G401 (cell line): ENCODE measurements at regions not wholly inside any gene's neighbourhood (a gene's known extent, or its start where the extent isn't known, plus 50 kb on each side); places are given as distances from the start of the nearest gene placed in this dataset.
"Not testable (repeated sequence)": the region's sequence is repeated elsewhere in the genome, so short reads cannot be mapped to it uniquely, and the experiment has no call there.

Experiments
- DNase-seq: peaks from one replicate; pipeline ENCODE4 v3.0.0-alpha.2; 2015; ENCODE audit warnings: low spot score
- in situ Hi-C: cut with HindIII; loops from 2 replicates; pipeline ENCODE4 v1.10.0; 2016; ENCODE audit warnings: low sequenced_read_pairs, mixed read lengths

DNA sequence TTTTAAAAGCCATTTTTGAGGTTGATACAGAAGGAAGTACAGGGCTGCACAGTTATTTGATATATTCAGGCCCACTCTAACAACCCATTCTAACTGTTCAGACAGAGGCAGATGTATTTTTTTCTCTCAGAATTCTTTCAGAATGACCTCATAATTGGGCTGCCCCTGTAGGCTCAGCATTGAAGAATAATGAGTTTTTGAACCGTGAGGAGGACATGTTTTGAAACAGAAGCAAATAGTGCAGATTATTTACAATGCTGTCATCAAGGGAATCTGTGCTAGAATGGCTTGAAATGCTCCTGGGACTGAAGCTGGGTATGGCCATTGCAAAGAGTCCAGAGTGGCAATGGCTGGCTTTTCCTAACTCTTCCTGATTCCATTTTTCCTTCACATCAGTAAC lies 158.1 kb downstream of the SOX3 start:
- in situ Hi-C loops: no loop called here
- DNase-seq: no peak

GRCh38 chrX:140343226-140343868 lies 161.5 kb downstream of the SOX3 start:
- no peak for DNase-seq
- in situ Hi-C loops: no loop called here

DNA sequence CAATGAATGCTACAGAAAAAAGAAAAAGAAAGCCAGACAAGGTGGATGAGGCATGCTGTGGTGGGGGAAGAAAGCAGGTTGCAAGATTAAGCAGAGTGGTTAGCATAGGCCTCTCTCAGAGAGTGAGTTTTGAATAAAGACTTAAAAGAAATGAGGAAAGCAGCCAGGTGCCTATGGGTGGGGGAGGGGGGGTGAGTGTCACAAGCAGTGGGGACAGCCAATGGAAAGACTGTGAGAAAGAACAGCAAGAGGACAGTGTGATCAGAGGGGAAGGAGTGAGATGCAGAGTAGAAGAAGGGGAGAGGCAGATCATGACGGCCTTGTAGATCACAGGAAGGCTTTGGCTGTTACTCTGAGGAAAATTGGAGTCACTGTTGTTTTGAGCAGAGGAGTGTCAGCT lies 162.5 kb downstream of the SOX3 start:
- in situ Hi-C loops: no loop called here
- DNase-seq: no peak

DNA sequence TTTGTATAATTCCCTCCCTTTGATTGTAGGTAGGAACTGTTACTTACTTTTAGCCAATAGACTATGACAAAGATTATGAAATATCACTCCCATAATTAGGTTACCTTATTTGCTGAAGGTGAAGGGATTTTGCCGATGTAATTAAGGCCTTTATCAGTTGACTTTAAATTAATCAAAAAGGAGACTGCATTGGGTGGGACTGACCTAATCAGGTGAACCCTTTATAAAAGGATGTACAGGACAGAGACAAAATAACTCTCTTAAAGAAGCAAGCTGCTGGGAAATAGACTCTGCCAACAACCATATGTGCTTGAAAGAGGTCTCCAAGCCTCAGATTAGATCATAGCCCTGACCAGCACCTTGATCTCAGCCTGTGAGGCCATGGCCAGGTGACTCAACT lies 167.6 kb downstream of the SOX3 start:
- no peak for DNase-seq
- in situ Hi-C loops: no loop called here

DNA sequence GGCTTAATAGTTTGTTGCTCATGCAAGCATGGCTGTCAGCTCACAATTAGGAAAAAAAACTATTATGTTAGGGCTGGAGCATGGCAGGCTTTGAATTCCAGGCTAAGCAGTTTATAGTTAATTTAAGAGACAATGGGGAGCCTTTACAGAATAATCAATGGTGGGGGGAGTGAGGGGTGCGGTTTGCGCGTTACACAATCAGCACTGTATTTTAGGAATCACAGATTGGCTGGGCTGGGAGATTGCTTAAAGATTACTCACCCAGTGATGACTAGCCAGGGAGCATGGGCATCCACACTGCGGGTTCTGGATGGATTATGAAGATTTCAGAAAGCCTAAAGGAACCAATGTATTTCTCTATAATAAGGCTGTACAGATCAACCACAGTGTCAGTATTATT lies 186.6 kb downstream of the SOX3 start:
- in situ Hi-C loops: no loop called here

DNA sequence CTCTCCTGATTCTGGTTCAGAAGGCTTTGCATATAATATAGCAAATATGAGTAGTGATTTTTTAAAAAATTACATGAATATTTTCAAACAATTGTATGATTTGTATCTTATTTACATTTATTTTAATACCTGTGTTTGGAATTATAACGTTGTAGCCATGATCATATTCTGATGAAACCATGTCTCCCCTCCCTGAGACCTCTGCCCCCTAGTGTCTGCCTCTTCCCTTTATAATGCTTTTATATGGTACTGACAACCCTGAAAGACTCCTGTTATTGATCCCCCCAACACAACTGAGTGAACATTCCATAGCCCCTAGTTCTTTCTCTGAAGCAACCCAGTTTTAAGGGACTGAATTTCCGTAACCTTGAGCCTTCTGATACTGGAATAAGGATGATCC lies 187.4 kb downstream of the SOX3 start:
- DNase-seq: no peak
- in situ Hi-C loops: no loop called here

More for the DNA sequence above, 186.6 kb downstream of the SOX3 start:
- no peak for DNase-seq

- in situ Hi-C loops: no loop called here
- no peak for DNase-seq
These were observed 205.7 kb downstream of the SOX3 start for GRCh38 chrX:140298960-140299825.

DNA sequence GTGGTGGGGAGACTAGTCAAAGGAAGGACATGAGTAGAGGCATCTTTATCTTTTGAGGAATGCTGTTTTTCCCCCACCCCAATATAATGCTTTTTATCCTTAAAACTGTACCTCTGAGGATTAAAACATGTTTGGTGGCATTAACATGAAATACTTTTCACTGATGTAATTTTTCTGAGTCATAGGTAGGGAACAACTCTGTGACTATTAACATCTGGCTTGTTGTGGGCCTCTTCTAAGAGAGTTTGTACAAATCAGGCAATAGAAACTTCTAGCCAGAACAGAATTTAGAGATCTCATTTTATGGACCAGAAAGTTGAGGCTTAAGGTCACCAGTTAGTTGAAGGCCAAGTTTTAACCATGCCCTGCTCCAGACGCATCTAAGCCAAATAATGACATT lies 207.6 kb downstream of the SOX3 start:
- DNase-seq: no peak
- in situ Hi-C loops: no loop called here

DNA sequence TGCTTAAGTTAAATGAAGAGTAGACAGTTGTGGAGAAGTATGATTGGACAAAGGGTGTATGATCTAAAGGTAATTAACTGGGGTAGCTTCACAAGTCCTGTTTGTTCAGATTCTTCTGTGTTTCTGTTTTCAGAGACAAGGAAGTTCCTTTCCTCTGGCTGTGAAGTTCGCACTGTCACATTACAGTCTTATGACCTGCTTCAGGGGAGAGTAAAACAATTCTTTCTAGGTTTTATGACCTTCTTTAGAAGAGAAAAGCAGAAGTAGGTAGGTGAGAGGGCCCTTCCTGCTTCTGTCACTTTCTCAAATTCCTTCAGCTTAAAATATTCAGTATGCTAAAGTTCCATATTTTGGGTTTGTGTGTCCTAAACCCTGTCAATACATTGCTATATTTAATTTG lies 211.9 kb downstream of the SOX3 start:
- no peak for DNase-seq
- in situ Hi-C loops: no loop called here

DNA sequence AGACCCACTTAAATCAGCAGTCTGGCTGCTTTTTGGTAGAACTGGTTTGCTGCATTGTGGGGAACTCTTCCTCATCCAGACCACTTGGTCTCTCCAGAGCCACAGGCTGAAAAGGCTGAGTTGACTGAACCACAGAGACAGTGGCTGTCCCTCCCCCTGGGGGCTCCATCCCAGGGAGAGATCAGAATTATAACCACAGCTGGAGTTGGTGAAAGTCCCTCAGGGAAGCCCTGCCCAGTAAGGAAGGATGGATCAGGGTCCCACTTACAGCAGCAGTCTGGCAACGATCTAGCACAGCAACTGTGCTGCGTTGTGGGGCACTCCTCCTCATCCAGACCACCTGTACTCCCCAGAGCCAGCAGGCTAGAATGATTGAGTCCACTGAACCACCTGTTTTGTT lies 212.7 kb downstream of the SOX3 start:
- no peak for DNase-seq
- in situ Hi-C loops: no loop called here

DNA sequence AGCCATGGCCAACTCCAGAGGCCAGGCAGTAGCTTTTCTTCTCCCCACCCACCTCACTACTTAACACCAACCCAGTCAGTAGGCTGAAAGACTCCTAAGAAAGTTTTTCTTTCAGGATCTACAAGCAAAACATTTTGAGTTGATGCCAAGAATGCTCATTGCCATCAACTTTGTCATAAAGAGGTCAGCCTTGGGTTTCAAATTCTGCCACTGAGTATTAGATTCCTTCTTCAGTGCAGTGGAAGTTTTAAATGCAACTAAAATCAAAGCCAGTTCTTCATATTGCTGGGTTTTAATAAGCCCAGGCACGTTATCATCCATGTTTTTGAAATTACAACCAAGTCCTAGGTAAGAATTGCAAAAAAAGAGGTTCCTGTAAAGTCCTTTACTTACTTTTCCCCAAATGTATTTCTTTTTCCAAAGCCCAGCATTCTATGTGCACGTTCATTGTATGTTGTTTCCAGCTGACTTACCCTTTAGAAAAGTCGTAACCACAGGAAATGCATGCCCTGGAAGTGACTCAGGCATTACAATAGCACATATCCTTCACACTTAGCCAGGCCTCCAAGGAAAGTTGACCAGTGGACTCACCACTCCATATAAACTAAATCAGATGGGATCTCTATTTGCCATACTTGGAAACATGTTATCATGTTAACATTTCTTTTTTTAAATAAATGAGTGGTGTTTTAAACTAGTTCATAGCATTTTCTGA lies 229.9 kb downstream of the SOX3 start:
- in situ Hi-C loops: no loop called here
- no peak for DNase-seq

- DNase-seq: no peak
- in situ Hi-C loops: no loop called here
These were observed 230.9 kb downstream of the SOX3 start for GRCh38 chrX:140273921-140274320.

DNA sequence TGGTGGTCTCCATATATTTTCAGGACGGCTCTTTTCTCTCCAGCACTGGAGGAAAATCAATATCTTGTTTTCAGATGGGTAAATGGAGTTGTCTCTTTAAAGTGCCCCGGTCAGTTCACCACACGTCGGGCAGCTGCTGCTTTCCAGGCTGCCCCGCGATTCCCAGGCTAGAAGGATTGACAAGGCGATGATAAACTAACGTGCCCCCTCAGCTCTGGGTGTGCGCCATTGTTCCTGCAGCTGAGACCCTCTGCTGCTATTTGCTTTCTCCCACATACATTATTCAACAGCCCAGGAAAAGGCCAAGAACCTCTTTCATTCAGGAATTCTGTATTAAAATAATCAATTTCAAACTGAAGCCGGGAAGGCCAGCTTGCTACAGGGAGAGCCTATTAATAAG lies 254.5 kb downstream of the SOX3 start:
- DNase-seq: no peak
- in situ Hi-C loops: no loop called here

- no peak for DNase-seq
- in situ Hi-C loops: no loop called here
These were observed 255.8 kb downstream of the SOX3 start for GRCh38 chrX:140249088-140249487.

DNA sequence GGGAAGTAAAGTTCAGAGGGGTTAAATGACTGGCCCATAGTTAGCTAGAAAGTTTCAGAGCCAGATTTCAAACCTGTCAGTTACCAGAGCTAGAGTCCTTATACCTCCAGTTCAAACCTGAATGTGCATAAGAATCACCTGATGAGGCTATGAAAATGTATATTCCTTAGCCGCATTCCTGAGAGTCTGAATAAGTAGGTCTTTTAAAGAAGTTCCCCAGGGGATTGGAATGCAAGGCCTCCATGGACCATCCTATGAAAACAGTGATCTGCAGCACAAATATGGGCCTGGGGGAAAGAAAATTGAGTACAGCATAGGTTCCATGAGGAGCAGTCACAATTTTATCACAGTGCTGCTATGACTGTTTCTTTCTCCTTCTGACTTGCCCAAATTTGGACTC lies 263.9 kb upstream of the CXorf66 start:
- DNase-seq: no peak
- in situ Hi-C loops: no loop called here

DNA sequence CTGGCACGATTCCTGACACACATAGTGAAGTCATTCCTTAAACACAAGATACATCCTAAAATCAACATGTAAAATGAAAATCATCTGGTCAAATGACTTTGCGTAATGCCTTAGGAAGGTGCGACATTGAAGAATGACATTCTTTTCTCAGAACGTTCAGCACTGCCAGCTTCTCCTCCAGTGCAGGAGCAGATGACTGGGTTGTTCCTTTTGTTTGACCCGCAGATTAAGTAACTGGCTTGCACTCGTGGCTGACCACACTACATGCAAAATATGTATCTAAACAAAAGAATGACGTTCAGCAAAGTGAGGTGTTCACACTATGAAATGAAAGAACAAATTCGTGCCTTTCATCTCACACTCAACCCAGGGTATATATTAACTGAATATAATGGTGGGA lies 260.7 kb upstream of the CXorf66 start:
- in situ Hi-C loops, DNase-seq: not testable (repeated sequence)

DNA sequence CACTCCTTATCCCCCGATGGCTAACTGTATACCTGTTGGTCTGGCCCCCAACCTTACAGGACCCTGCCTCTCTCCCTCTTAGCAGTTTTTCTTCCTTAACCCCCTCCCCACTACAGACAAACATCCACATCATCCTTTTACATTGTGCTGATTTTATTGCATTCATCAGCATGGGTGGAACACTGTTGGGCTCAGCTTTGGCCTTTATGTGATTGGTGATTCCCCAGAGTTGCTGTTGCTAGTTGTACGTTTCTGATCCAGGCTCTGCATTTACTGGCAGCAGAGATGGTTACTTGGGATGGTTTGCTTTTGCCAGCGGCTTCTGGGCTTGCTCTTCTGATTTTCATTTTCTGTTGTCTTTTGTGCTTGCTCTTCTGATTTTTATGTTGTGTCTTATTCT lies 250.6 kb upstream of the CXorf66 start:
- DNase-seq, in situ Hi-C loops: not testable (repeated sequence)

GRCh38 chrX:140214518-140214917 lies 249.2 kb upstream of the CXorf66 start:
- DNase-seq, in situ Hi-C loops: not testable (repeated sequence)

- in situ Hi-C loops: no loop called here
- DNase-seq: no peak
These were observed 241.3 kb upstream of the CXorf66 start for GRCh38 chrX:140206657-140207056.

- in situ Hi-C loops: no loop called here
- no peak for DNase-seq
These were observed 225.3 kb upstream of the CXorf66 start for GRCh38 chrX:140190441-140191108.
